ENCODE measurements at regions not wholly inside any gene's neighbourhood (a gene's known extent, or its start where the extent isn't known, plus 50 kb on each side); places are given as distances from the start of the nearest gene placed in this dataset.

DNA sequence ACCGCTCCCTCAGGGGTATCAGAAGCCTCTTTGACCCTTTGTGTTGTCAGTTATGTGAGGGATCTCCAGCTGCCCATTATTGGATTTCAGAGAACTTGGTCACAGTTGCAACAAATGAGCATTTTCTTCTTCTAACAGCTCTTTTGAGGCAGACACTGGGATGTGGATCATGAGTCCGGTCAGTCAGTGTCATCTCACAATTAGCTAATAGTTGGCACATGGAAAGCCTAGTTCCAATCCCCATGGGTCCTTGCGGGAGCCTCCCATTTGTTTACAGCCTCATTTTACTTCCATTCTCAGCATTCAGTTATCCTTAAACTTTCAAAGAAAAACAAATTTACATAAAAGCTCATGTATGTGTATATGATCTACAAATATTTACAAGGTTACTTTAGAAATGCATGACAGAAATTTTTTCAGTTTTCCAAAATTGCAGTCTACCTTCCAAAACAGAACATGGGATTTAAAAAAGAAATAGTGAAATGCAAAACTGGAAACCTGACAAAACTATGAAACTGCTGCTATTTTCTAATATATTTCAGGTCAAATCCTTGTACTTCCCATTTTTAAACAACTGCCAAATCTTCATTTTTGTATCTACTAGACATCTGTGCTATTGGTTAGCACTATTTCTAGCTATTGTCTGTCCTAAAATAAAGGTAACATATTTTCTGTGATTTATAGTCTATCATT lies 547.1 kb upstream of the ZEB2 start:
- TF ChIP-seq, protein P1, sequence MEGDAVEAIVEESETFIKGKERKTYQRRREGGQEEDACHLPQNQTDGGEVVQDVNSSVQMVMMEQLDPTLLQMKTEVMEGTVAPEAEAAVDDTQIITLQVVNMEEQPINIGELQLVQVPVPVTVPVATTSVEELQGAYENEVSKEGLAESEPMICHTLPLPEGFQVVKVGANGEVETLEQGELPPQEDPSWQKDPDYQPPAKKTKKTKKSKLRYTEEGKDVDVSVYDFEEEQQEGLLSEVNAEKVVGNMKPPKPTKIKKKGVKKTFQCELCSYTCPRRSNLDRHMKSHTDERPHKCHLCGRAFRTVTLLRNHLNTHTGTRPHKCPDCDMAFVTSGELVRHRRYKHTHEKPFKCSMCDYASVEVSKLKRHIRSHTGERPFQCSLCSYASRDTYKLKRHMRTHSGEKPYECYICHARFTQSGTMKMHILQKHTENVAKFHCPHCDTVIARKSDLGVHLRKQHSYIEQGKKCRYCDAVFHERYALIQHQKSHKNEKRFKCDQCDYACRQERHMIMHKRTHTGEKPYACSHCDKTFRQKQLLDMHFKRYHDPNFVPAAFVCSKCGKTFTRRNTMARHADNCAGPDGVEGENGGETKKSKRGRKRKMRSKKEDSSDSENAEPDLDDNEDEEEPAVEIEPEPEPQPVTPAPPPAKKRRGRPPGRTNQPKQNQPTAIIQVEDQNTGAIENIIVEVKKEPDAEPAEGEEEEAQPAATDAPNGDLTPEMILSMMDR (IDR thresholded peaks at IDR 0.05; ENCODE audit: extremely low read depth, insufficient read depth, missing control alignments): no peak
- in situ Hi-C loops (cut with MboI; ENCODE audit: low pct_unique_long_range_greater_than_20kb, low sequenced_read_pairs, unreplicated experiment): no loop called here
- DNase-seq (ENCODE audit: low spot score): no peak

DNA sequence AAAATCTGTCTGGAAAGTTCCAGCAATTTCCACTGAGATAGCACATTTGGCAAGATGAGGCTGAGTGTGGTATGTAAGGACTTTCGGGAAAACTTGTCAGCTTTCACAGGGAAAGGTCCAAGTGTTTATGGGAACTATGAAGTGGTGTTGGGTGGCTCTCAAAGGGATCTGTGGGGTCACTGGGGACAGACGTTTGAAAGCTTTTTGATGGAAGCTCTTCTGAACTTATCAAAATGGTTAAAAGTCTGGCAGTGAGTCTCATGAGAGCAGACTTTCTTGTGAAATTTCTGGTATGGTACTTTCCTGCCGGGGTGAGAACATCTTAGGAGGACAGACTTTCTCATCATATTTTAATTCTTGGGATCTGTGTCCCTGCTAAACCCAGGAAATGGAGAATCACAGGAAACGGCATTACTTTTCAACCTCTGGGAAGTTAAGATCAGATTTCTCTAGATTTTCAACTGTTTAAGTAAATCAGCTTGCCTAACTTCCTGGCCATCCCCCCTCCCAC lies 546.3 kb upstream of the ZEB2 start:
- TF ChIP-seq, protein P1 (IDR thresholded peaks at IDR 0.05; ENCODE audit: extremely low read depth, insufficient read depth, missing control alignments): no peak
- in situ Hi-C loops (cut with MboI; ENCODE audit: low pct_unique_long_range_greater_than_20kb, low sequenced_read_pairs, unreplicated experiment): no loop called here
- DNase-seq (ENCODE audit: low spot score): no peak

DNA sequence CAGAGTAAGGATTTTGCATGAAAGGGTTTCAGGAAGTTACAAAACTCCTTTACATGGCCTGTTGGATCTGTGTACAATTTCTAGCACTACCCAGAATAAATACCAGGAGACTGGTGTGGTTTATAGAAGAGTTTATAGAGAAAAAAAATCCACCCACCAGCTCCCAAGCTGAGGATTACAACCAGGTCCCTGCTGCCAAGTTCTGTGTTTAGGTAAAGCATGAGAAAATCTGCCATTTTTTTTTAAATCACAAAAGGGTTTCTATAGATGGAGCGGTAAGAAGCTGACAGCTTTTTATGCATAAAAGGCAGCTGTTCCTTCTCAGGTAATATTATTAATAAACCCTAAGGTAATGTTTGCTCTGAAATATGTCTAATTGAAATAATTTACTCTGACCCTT lies 545.4 kb upstream of the ZEB2 start:
- no peak for DNase-seq (ENCODE audit: low spot score)
- TF ChIP-seq, protein P1 (IDR thresholded peaks at IDR 0.05; ENCODE audit: extremely low read depth, insufficient read depth, missing control alignments): no peak
- in situ Hi-C loops (cut with MboI; ENCODE audit: low pct_unique_long_range_greater_than_20kb, low sequenced_read_pairs, unreplicated experiment): no loop called here

DNA sequence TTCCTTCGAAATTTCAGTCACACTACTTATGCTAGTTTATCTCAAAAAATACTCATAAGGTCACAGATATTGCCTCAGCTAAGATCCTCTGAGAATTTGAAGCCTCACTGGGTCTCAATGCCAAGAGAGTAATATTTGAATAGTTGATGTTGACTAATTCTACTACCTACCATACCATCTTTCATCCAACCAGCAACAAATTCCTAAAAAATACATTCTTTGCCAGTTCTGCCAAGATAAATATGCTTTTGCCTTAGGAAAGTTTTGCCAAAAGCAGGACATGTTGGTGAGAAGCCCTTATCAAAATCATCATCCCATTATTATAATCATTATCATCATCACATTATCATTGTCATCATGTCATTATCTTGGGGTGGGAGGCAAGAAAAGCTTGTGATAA lies 544.6 kb upstream of the ZEB2 start:
- TF ChIP-seq, protein P1 (IDR thresholded peaks at IDR 0.05; ENCODE audit: extremely low read depth, insufficient read depth, missing control alignments): no peak
- in situ Hi-C loops (cut with MboI; ENCODE audit: low pct_unique_long_range_greater_than_20kb, low sequenced_read_pairs, unreplicated experiment): no loop called here
- no peak for DNase-seq (ENCODE audit: low spot score)

DNA sequence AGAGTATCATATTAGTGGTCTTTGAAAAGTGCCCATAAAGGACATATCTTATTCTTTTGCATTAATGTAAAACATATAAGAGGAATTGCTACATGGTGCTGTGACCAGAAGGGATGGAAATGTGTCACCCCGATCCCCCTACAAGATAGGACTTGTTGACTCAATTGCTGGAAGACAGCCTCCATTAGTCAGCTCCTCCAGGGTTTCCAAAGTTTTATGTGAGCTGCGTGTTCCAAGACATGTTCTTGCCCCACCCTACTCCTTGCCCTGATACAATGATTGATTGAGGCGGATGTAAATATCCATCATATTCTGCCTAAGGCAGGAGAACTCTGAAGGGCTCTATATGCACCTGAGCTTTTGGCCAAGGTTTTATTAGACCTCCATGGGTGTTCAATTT lies 541.0 kb upstream of the ZEB2 start:
- no peak for DNase-seq (ENCODE audit: low spot score)
- in situ Hi-C loops (cut with MboI; ENCODE audit: low pct_unique_long_range_greater_than_20kb, low sequenced_read_pairs, unreplicated experiment): no loop called here
- TF ChIP-seq, protein P1 (IDR thresholded peaks at IDR 0.05; ENCODE audit: extremely low read depth, insufficient read depth, missing control alignments): no peak

DNA sequence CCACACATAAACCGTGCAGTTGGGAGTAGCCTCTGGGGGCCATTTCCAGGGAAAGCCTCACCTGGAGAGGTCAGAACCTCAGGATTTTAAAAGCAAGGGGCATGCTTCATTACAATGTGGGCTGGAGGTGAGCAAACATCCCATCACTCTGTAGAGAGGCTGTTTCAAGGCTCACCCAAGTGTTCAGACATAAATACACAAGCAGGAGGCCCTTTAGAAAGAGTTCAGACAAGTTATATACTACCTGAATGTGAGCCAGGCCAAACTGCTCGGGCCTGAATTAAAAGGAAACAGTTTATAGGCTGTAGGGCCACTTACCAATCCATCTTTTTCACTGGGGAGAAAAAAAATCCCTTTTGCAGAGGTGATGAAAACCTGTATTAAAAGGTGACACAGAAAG lies 540.0 kb upstream of the ZEB2 start:
- DNase-seq (ENCODE audit: low spot score): no peak
- TF ChIP-seq, protein P1 (IDR thresholded peaks at IDR 0.05; ENCODE audit: extremely low read depth, insufficient read depth, missing control alignments): no peak
- in situ Hi-C loops (cut with MboI; ENCODE audit: low pct_unique_long_range_greater_than_20kb, low sequenced_read_pairs, unreplicated experiment): no loop called here

Data from GM13977 (cell line).